Karpas-422 (cell line): ENCODE measurements at regions not wholly inside any gene's neighbourhood (a gene's known extent, or its start where the extent isn't known, plus 50 kb on each side); places are given as distances from the start of the nearest gene placed in this dataset.

Experiments used
- DNase-seq: peaks from one replicate; pipeline ENCODE4 v3.0.0-alpha.2; 2015
- H2AFZ ChIP-seq: fragments of 200-600 bp; sonication (generic); 2 replicates; pipeline ENCODE4 v1.6.1; 2014; ENCODE audit warnings: antibody characterized with exemption, low read length, mixed read lengths
- H3K27ac ChIP-seq: fragments of 200-600 bp; sonication (generic); 2 replicates; pipeline ENCODE4 v1.5.1; 2014; ENCODE audit warnings: mild to moderate bottlenecking, low read length, moderate library complexity
- H3K27me3 ChIP-seq: fragments of 200-600 bp; sonication (generic); 2 replicates; pipeline ENCODE4 v1.6.1; 2014; ENCODE audit warnings: low read length, mixed read lengths
- H3K36me3 ChIP-seq: fragments of 200-600 bp; sonication (generic); 2 replicates; pipeline ENCODE4 v1.6.1; 2014; ENCODE audit warnings: low read length, mixed read lengths; ENCODE audit not compliant: insufficient read depth
- H3K4me1 ChIP-seq: fragments of 200-600 bp; sonication (generic); 2 replicates; pipeline ENCODE4 v1.6.1; 2014; ENCODE audit warnings: mild to moderate bottlenecking, low read length, mixed read lengths
- H3K4me2 ChIP-seq: fragments of 200-600 bp; sonication (generic); 2 replicates; pipeline ENCODE4 v1.6.1; 2014; ENCODE audit warnings: low read length, low read depth, mild to moderate bottlenecking; ENCODE audit not compliant: poor library complexity, severe bottlenecking
- H3K4me3 ChIP-seq: fragments of 200-600 bp; sonication (generic); 2 replicates; pipeline ENCODE4 v1.5.1; 2014; ENCODE audit warnings: mild to moderate bottlenecking, antibody characterized with exemption, low read length, mixed read lengths
- H3K79me2 ChIP-seq: fragments of 200-600 bp; sonication (generic); 2 replicates; pipeline ENCODE4 v1.6.1; 2014; ENCODE audit warnings: mild to moderate bottlenecking, low read length, mixed read lengths
- H3K9ac ChIP-seq: fragments of 200-600 bp; sonication (generic); 2 replicates; pipeline ENCODE4 v1.6.0; 2014; ENCODE audit warnings: low read length
- H3K9me2 ChIP-seq: fragments of 200-600 bp; sonication (generic), shearing (Covaris generic); replicated peaks from 2 replicates; pipeline ENCODE4 v1.6.0; 2014; ENCODE audit warnings: mild to moderate bottlenecking, low read length, moderate library complexity; ENCODE audit not compliant: insufficient read depth
- H3K9me3 ChIP-seq: fragments of 300-700, 200-600 bp; sonication (generic); 2 replicates; pipeline ENCODE4 v1.6.1; 2014; ENCODE audit warnings: low read length, mixed read lengths
- H4K20me1 ChIP-seq: fragments of 200-600 bp; sonication (generic); 2 replicates; pipeline ENCODE4 v1.6.1; 2014; ENCODE audit warnings: mild to moderate bottlenecking, antibody characterized with exemption, low read length, low read depth; ENCODE audit not compliant: insufficient read depth

GRCh38 chr4:114343015-114343414 lies 255.6 kb upstream of the UGT8 start:
- Histone ChIP-seq H3K4me2 (no peak overlapping the region), H3K4me1 (no peaks in the 10 kb centered on the region), H3K27ac (no peak overlapping the region), H3K36me3 (no peaks in the 10 kb centered on the region), H3K9me2 (no peaks in the 10 kb centered on the region), H3K4me3 (no peak overlapping the region), H3K27me3 (no peaks in the 10 kb centered on the region), H3K9me3 (no peaks in the 10 kb centered on the region), H3K9ac (no peak overlapping the region), H2AFZ (no peak overlapping the region), H4K20me1 (no peaks in the 10 kb centered on the region), H3K79me2 (no peaks in the 10 kb centered on the region)
- no peak for DNase-seq

GRCh38 chr4:114349543-114350175 lies 248.9 kb upstream of the UGT8 start:
- no peaks in the 10 kb centered on the region for H3K79me2 ChIP-seq
- no peak overlapping the region for H3K4me2 ChIP-seq
- H2AFZ ChIP-seq = no peak overlapping the region
- DNase-seq = no peak
- no peak overlapping the region for H3K9ac ChIP-seq
- no peaks in the 10 kb centered on the region for H3K4me1 ChIP-seq
- H3K9me3 ChIP-seq = no peaks in the 10 kb centered on the region
- H3K27me3 ChIP-seq = no peaks in the 10 kb centered on the region
- no peak overlapping the region for H3K4me3 ChIP-seq
- no peaks in the 10 kb centered on the region for H4K20me1 ChIP-seq
- H3K27ac ChIP-seq = no peak overlapping the region
- peaks cover 3% of the 10 kb centered on the region; the same call in 1 of the 2 replicates for H3K9me2 ChIP-seq
- no peaks in the 10 kb centered on the region for H3K36me3 ChIP-seq

- no peak overlapping the region for H3K4me3 ChIP-seq
- no peak overlapping the region for H3K4me2 ChIP-seq
- no peak overlapping the region for H2AFZ ChIP-seq
- H4K20me1 ChIP-seq = no peaks in the 10 kb centered on the region
- H3K27me3 ChIP-seq = no peaks in the 10 kb centered on the region
- H3K9me3 ChIP-seq = no peaks in the 10 kb centered on the region
- H3K4me1 ChIP-seq = no peaks in the 10 kb centered on the region
- DNase-seq = no peak
- H3K36me3 ChIP-seq = no peaks in the 10 kb centered on the region
- no peak overlapping the region for H3K9ac ChIP-seq
- H3K27ac ChIP-seq = no peak overlapping the region
- no peaks in the 10 kb centered on the region for H3K9me2 ChIP-seq
- no peaks in the 10 kb centered on the region for H3K79me2 ChIP-seq
Observed at GRCh38 chr4:114358901-114359300, 239.7 kb upstream of the UGT8 start.

- no peak overlapping the region for H3K9ac ChIP-seq
- no peak overlapping the region for H2AFZ ChIP-seq
- H3K9me2 ChIP-seq = no peaks in the 10 kb centered on the region
Observed at GRCh38 chr4:114361249-114361648, 237.4 kb upstream of the UGT8 start.

GRCh38 chr4:114364857-114365256 lies 233.8 kb upstream of the UGT8 start:
- no peaks in the 10 kb centered on the region for H3K36me3 ChIP-seq
- DNase-seq = no peak
- H3K27ac ChIP-seq = no peak overlapping the region
- H3K4me1 ChIP-seq = no peaks in the 10 kb centered on the region
- H2AFZ ChIP-seq = no peak overlapping the region
- no peak overlapping the region for H3K4me3 ChIP-seq
- no peaks in the 10 kb centered on the region for H3K9me2 ChIP-seq
- H3K27me3 ChIP-seq = no peaks in the 10 kb centered on the region
- H3K4me2 ChIP-seq = no peak overlapping the region
- no peaks in the 10 kb centered on the region for H3K9me3 ChIP-seq
- H4K20me1 ChIP-seq = no peaks in the 10 kb centered on the region
- H3K9ac ChIP-seq = no peak overlapping the region
- H3K79me2 ChIP-seq = no peaks in the 10 kb centered on the region

More at GRCh38 chr4:114361249-114361648, 237.4 kb upstream of the UGT8 start:
- Histone ChIP-seq H3K4me2 (no peak overlapping the region), H3K27me3 (no peaks in the 10 kb centered on the region), H3K27ac (no peak overlapping the region), H4K20me1 (no peaks in the 10 kb centered on the region), H3K9me3 (no peaks in the 10 kb centered on the region), H3K4me1 (no peaks in the 10 kb centered on the region), H3K79me2 (no peaks in the 10 kb centered on the region), H3K4me3 (no peak overlapping the region), H3K36me3 (no peaks in the 10 kb centered on the region)
- DNase-seq = no peak

- H3K9me3 ChIP-seq = no peaks in the 10 kb centered on the region
- no peak overlapping the region for H3K4me3 ChIP-seq
- DNase-seq = no peak
- no peak overlapping the region for H3K27ac ChIP-seq
- no peaks in the 10 kb centered on the region for H4K20me1 ChIP-seq
- H3K79me2 ChIP-seq = no peaks in the 10 kb centered on the region
- H3K9me2 ChIP-seq = no peaks in the 10 kb centered on the region
- H3K27me3 ChIP-seq = no peaks in the 10 kb centered on the region
- no peak overlapping the region for H3K4me2 ChIP-seq
- H2AFZ ChIP-seq = no peak overlapping the region
- no peaks in the 10 kb centered on the region for H3K4me1 ChIP-seq
- no peaks in the 10 kb centered on the region for H3K36me3 ChIP-seq
- no peak overlapping the region for H3K9ac ChIP-seq
Observed at GRCh38 chr4:114365591-114365990, 233.0 kb upstream of the UGT8 start.

- Histone ChIP-seq H3K9me2 (no peaks in the 10 kb centered on the region), H3K4me3 (no peak overlapping the region), H3K9ac (no peak overlapping the region), H3K27ac (no peak overlapping the region), H3K27me3 (no peaks in the 10 kb centered on the region), H3K4me1 (no peaks in the 10 kb centered on the region), H2AFZ (no peak overlapping the region), H3K79me2 (no peaks in the 10 kb centered on the region), H3K9me3 (no peaks in the 10 kb centered on the region), H3K4me2 (no peak overlapping the region), H3K36me3 (no peaks in the 10 kb centered on the region), H4K20me1 (no peaks in the 10 kb centered on the region)
- no peak for DNase-seq
Observed at GRCh38 chr4:114366368-114366767, 232.2 kb upstream of the UGT8 start.

- Histone ChIP-seq H3K9me3 (no peaks in the 10 kb centered on the region), H3K9ac (no peak overlapping the region), H3K79me2 (no peaks in the 10 kb centered on the region), H3K9me2 (no peaks in the 10 kb centered on the region), H2AFZ (no peak overlapping the region), H3K36me3 (no peaks in the 10 kb centered on the region), H3K4me2 (no peak overlapping the region), H3K4me1 (no peaks in the 10 kb centered on the region), H3K27ac (no peak overlapping the region), H3K4me3 (no peak overlapping the region), H3K27me3 (no peaks in the 10 kb centered on the region), H4K20me1 (no peaks in the 10 kb centered on the region)
- no peak for DNase-seq
Observed at GRCh38 chr4:114368751-114369150, 229.9 kb upstream of the UGT8 start.

- no peak for DNase-seq
Observed at GRCh38 chr4:114373508-114373907, 225.1 kb upstream of the UGT8 start.

More at GRCh38 chr4:114373508-114373907, 225.1 kb upstream of the UGT8 start:
- Histone ChIP-seq H3K27me3 (no peaks in the 10 kb centered on the region), H3K27ac (no peak overlapping the region), H3K79me2 (no peaks in the 10 kb centered on the region), H3K9me2 (no peaks in the 10 kb centered on the region), H4K20me1 (no peaks in the 10 kb centered on the region), H3K9me3 (no peaks in the 10 kb centered on the region), H3K4me1 (no peaks in the 10 kb centered on the region), H3K9ac (no peak overlapping the region), H3K4me2 (no peak overlapping the region), H3K4me3 (no peak overlapping the region), H2AFZ (no peak overlapping the region), H3K36me3 (no peaks in the 10 kb centered on the region)
